Common myeloid progenitor, CD34-positive (primary cell): ENCODE measurements at regions not wholly inside any gene's neighbourhood (a gene's known extent, or its start where the extent isn't known, plus 50 kb on each side); places are given as distances from the start of the nearest gene placed in this dataset.

Experiments
- CTCF ChIA-PET: fragments of 350-600 bp; sonication (Branson Sonifier 250); formaldehyde crosslinking; loops from one replicate; lab custom pipeline; 2021; ENCODE audit warnings: antibody characterized with exemption; lab: Charles Lee
- POLR2A ChIA-PET: fragments of 350-600 bp; sonication (Branson Sonifier 250); formaldehyde crosslinking; loops from one replicate; lab custom pipeline; 2021; ENCODE audit warnings: antibody characterized with exemption; lab: Charles Lee
- DNase-seq, 3 donors: peaks; one replicate each; pipeline versions ENCODE4 v3.0.0 to v3.0.0-alpha.2; 2013
- H3K27ac ChIP-seq, 2 experiments: 1 replicate in 1 of 2; 2 replicates in 1 of 2; pipeline ENCODE4 v1.7.0; 2013; ENCODE audit warnings: inconsistent platforms in 2 of 2, low read length in 2 of 2, mild to moderate bottlenecking in 2 of 2, low read depth in 1 of 2, moderate library complexity in 1 of 2; ENCODE audit not compliant: severe bottlenecking in 2 of 2, insufficient read depth in 1 of 2, poor library complexity in 1 of 2
- H3K27me3 ChIP-seq, 5 experiments: replicated peaks in 2 of 5; 1 replicate in 3 of 5; 2 replicates in 2 of 5; pipeline versions ENCODE4 v1.6.1 to v1.7.0; 2013; ENCODE audit warnings: low read length in 4 of 5, mild to moderate bottlenecking in 2 of 5, moderate library complexity in 2 of 5, inconsistent platforms in 1 of 5; ENCODE audit not compliant: insufficient read depth in 5 of 5, control insufficient read depth in 4 of 5
- H3K36me3 ChIP-seq, 4 experiments: 1 replicate in 2 of 4; 2 replicates in 2 of 4; pipeline versions ENCODE4 v1.6.1 to v1.7.0; 2013; ENCODE audit warnings: low read length in 3 of 4, control low read depth in 1 of 4, mild to moderate bottlenecking in 1 of 4; ENCODE audit not compliant: control insufficient read depth in 4 of 4, insufficient read depth in 4 of 4
- H3K4me1 ChIP-seq, 4 experiments: 1 replicate in 3 of 4; 2 replicates in 1 of 4; pipeline versions ENCODE4 v1.6.1 to v1.7.1; 2013; ENCODE audit warnings: low read length in 3 of 4, mild to moderate bottlenecking in 3 of 4, control low read depth in 1 of 4, inconsistent platforms in 1 of 4, moderate library complexity in 1 of 4; ENCODE audit not compliant: control insufficient read depth in 4 of 4, insufficient read depth in 4 of 4; ENCODE audit errors: control extremely low read depth in 1 of 4
- H3K4me3 ChIP-seq, 7 experiments: 1 replicate in 4 of 7; 2 replicates in 3 of 7; pipeline versions ENCODE4 v1.5.1 to v1.7.0; 2013; ENCODE audit warnings: mild to moderate bottlenecking in 7 of 7, low read length in 6 of 7, moderate library complexity in 6 of 7, inconsistent platforms in 2 of 7, low read depth in 2 of 7, control low read depth in 1 of 7; ENCODE audit not compliant: insufficient read depth in 4 of 7, control insufficient read depth in 1 of 7; ENCODE audit errors: extremely low read depth in 1 of 7
- H3K9me3 ChIP-seq, 5 experiments: 1 replicate in 4 of 5; 2 replicates in 1 of 5; pipeline versions ENCODE4 v1.6.1 to v1.7.1; 2013; ENCODE audit warnings: low read length in 4 of 5, mild to moderate bottlenecking in 2 of 5, inconsistent platforms in 1 of 5, low read depth in 1 of 5, moderate library complexity in 1 of 5; ENCODE audit not compliant: control insufficient read depth in 4 of 5, insufficient read depth in 2 of 5; ENCODE audit errors: control extremely low read depth in 1 of 5
- WGBS: methylation state at CpG from one replicate; pipeline ENCODE4 v1.1.5; 2013; ENCODE audit not compliant: insufficient coverage; 5-methylcytosine and 5-hydroxymethylcytosine counted together

GRCh38 chr13:111906306-111906705 lies 160.6 kb upstream of the SOX1 start:
- WGBS = 100% methylated on average over 2 of the region's 8 CpGs
- no peaks in the 10 kb centered on the region for H3K4me1 ChIP-seq
- ChIA-PET CTCF (no interaction called here), POLR2A (no interaction called here)
- H3K9me3 ChIP-seq = no peaks in the 10 kb centered on the region
- no peaks in the 10 kb centered on the region for H3K36me3 ChIP-seq
- no peak for DNase-seq
- H3K27me3 ChIP-seq = peaks cover 0 to 7% (median 2%) of the 10 kb centered on the region in 5 experiments
- H3K4me3 ChIP-seq = no peak overlapping the region
- H3K27ac ChIP-seq = no peak overlapping the region

- no peak overlapping the region for H3K27ac ChIP-seq
- H3K4me3 ChIP-seq = no peak overlapping the region
- 86% methylated on average over 7 of the region's 9 CpGs for WGBS
- CTCF ChIA-PET = no interaction called here
- no peak for DNase-seq
- peaks cover 0 to 2% (median 2%) of the 10 kb centered on the region in 5 experiments for H3K27me3 ChIP-seq
- POLR2A ChIA-PET = no interaction called here
- no peaks in the 10 kb centered on the region for H3K36me3 ChIP-seq
- H3K9me3 ChIP-seq = no peaks in the 10 kb centered on the region
- no peaks in the 10 kb centered on the region for H3K4me1 ChIP-seq
Measured at GRCh38 chr13:111906816-111907215, 160.1 kb upstream of the SOX1 start.

GRCh38 chr13:111907341-111907880 lies 159.5 kb upstream of the SOX1 start:
- Histone ChIP-seq H3K4me3 (no peak overlapping the region), H3K27ac (no peak overlapping the region), H3K27me3 (peaks cover 0 to 4% (median 2%) of the 10 kb centered on the region in 5 experiments), H3K36me3 (no peaks in the 10 kb centered on the region), H3K9me3 (no peaks in the 10 kb centered on the region), H3K4me1 (no peaks in the 10 kb centered on the region)
- no peak for DNase-seq
- 86% methylated on average over 5 of the region's 5 CpGs for WGBS
- ChIA-PET POLR2A (no interaction called here), CTCF (no interaction called here)

GRCh38 chr13:111908361-111908760 lies 158.6 kb upstream of the SOX1 start:
- POLR2A ChIA-PET = no interaction called here
- no peak for DNase-seq
- Histone ChIP-seq H3K36me3 (no peaks in the 10 kb centered on the region), H3K4me3 (no peak overlapping the region), H3K27me3 (peaks cover 0 to 8% (median 2%) of the 10 kb centered on the region in 5 experiments), H3K4me1 (no peaks in the 10 kb centered on the region), H3K9me3 (no peaks in the 10 kb centered on the region), H3K27ac (no peak overlapping the region)
- 81% methylated on average over 6 of the region's 13 CpGs for WGBS
- CTCF ChIA-PET = no interaction called here

- WGBS = 94% methylated on average over 8 of the region's 8 CpGs
- Histone ChIP-seq H3K4me3 (no peak overlapping the region), H3K36me3 (no peaks in the 10 kb centered on the region), H3K9me3 (no peaks in the 10 kb centered on the region), H3K4me1 (no peaks in the 10 kb centered on the region), H3K27me3 (peaks cover 0 to 10% (median 2%) of the 10 kb centered on the region in 5 experiments), H3K27ac (no peak overlapping the region)
- ChIA-PET POLR2A (no interaction called here), CTCF (no interaction called here)
- DNase-seq = no peak
Measured at GRCh38 chr13:111908981-111909380, 158.0 kb upstream of the SOX1 start.

- POLR2A ChIA-PET = interaction anchor here (0.6 kb wide), 1 partner anchor 24 kb away, joined by 5 read pairs; no protein-coding TSS in a partner anchor
- Histone ChIP-seq H3K27me3 (peaks cover 0 to 10% (median 2%) of the 10 kb centered on the region in 5 experiments), H3K4me3 (no peak overlapping the region), H3K27ac (no peak overlapping the region), H3K9me3 (no peaks in the 10 kb centered on the region), H3K36me3 (no peaks in the 10 kb centered on the region), H3K4me1 (no peaks in the 10 kb centered on the region)
- WGBS = 86% methylated on average over 7 of the region's 12 CpGs
- CTCF ChIA-PET = no interaction called here
- no peak for DNase-seq
Measured at GRCh38 chr13:111909501-111909900, 157.4 kb upstream of the SOX1 start.

GRCh38 chr13:111909971-111910671 lies 156.8 kb upstream of the SOX1 start:
- H3K9me3 ChIP-seq = no peaks in the 10 kb centered on the region
- 95% methylated on average over 16 of the region's 16 CpGs for WGBS
- CTCF ChIA-PET = interaction anchor here (0.6 kb wide), 1 partner anchor 482 kb away, joined by 3 read pairs; no protein-coding TSS in a partner anchor
- no peaks in the 10 kb centered on the region for H3K36me3 ChIP-seq
- H3K4me1 ChIP-seq = no peaks in the 10 kb centered on the region
- peaks cover 0 to 10% (median 2%) of the 10 kb centered on the region in 5 experiments for H3K27me3 ChIP-seq
- POLR2A ChIA-PET = interaction anchor here (0.6 kb wide), 1 partner anchor 25 kb away, joined by 5 read pairs; no protein-coding TSS in a partner anchor
- no peak overlapping the region for H3K27ac ChIP-seq
- DNase-seq = no peak
- H3K4me3 ChIP-seq = no peak overlapping the region
